ENCODE measurements at regions not wholly inside any gene's neighbourhood (a gene's known extent, or its start where the extent isn't known, plus 50 kb on each side); places are given as distances from the start of the nearest gene placed in this dataset.

- no peak overlapping the region for H3K9ac ChIP-seq (ENCODE audit: control insufficient read depth, insufficient read depth, low read length)
- RAD21 ChIA-PET (ENCODE audit: unreplicated experiment): interaction anchor here (1.1 to 2.0 kb wide), 2 partner anchors 11 to 597 kb away, joined by 3 to 15 read pairs; no protein-coding TSS in a partner anchor
- no peaks in the 10 kb centered on the region for H3K9me3 ChIP-seq (replicated peaks; ENCODE audit: control insufficient read depth, insufficient read depth, low read length)
- BruUV-seq (replicated peaks): no TSS peak
- no peaks in the 10 kb centered on the region for H3K4me1 ChIP-seq (ENCODE audit: control insufficient read depth, insufficient read depth, low read length)
- WGBS (ENCODE audit: insufficient coverage, insufficient replicate concordance, low lambda C conversion rate, missing lambda C conversion rate): 54% methylated on average over 6 of the region's 6 CpGs
- SMC1A ChIA-PET (ENCODE audit: uncharacterized antibody, unreplicated experiment): interaction anchor here (2.1 to 2.7 kb wide), 3 partner anchors 113 to 596 kb away, joined by 10 to 18 read pairs (median 14); no protein-coding TSS in a partner anchor
- no peaks in the 10 kb centered on the region for H3K27me3 ChIP-seq (replicated peaks in 1 of 2; ENCODE audit: control insufficient read depth in 2 of 2, insufficient read depth in 2 of 2, low read length in 1 of 2)
- intact Hi-C loops (cut with micrococcal nuclease; ENCODE audit: unreplicated experiment) (loop anchor here (2.0 kb wide), 1 partner anchor 816 kb away; no protein-coding TSS in a partner anchor), in situ Hi-C loops (cut with MboI) (no loop called here)
- H3K4me2 ChIP-seq (ENCODE audit: control insufficient read depth, insufficient read depth): no peak overlapping the region
- DNase-seq (ENCODE audit: low read depth, low spot score): no peak
- CTCF ChIA-PET: interaction anchor here (0.8 to 6.0 kb wide), 11 partner anchors 12 to 596 kb away, joined by 3 to 45 read pairs (median 4); no protein-coding TSS in a partner anchor
- H3K79me2 ChIP-seq (ENCODE audit: control insufficient read depth, insufficient read depth, low read length): no peaks in the 10 kb centered on the region
- no peak for FAIRE-seq
- no peaks in the 10 kb centered on the region for H3K36me3 ChIP-seq (ENCODE audit: control insufficient read depth in 2 of 2, insufficient read depth in 2 of 2, low read length in 1 of 2)
- no peak overlapping the region for H3K27ac ChIP-seq (ENCODE audit: control insufficient read depth, insufficient read depth)
- no peaks in the 10 kb centered on the region for H4K20me1 ChIP-seq (ENCODE audit: control insufficient read depth, insufficient read depth)
- TF ChIP-seq ATF7 (IDR thresholded peaks at IDR 0.05; ENCODE audit: low read depth) (no peak), HCFC1 (IDR thresholded peaks at IDR 0.05; ENCODE audit: low read length) (no peak), ZBTB33 (IDR thresholded peaks at IDR 0.05) (no peak), POLR2AphosphoS2 (IDR thresholded peaks at IDR 0.05; ENCODE audit: low read depth, low read length) (no peak), KDM1A (IDR thresholded peaks at IDR 0.05; ENCODE audit: borderline replicate concordance) (no peak), NR2F1 (conservative IDR thresholded peaks at IDR 0.05) (no peak), NBN (IDR thresholded peaks at IDR 0.05) (no peak), BCLAF1 (IDR thresholded peaks at IDR 0.05) (no peak), PKNOX1 (IDR thresholded peaks at IDR 0.05) (no peak), STAT1 (conservative IDR thresholded peaks at IDR 0.05) (no peak), NR2C1 (IDR thresholded peaks at IDR 0.05) (no peak), PRDM15 (CRISPR knock-in tag; IDR thresholded peaks at IDR 0.05) (no peak), PML (IDR thresholded peaks at IDR 0.05; ENCODE audit: low read length) (no peak), CEBPB (IDR thresholded peaks at IDR 0.05; ENCODE audit: borderline replicate concordance in 1 of 2, low read depth in 2 of 2, low read length in 2 of 2) (no peak)
- H3K4me3 ChIP-seq: no peak overlapping the region
- ATAC-seq: no peak
- POLR2A ChIA-PET: no interaction called here
- no peak overlapping the region for H2AFZ ChIP-seq (ENCODE audit: control insufficient read depth, low read depth, low read length)
Observed at GRCh38 chr9:100715100-100715380, 137.2 kb downstream of the CAVIN4 start.
